ENCODE measurements at regions not wholly inside any gene's neighbourhood (a gene's known extent, or its start where the extent isn't known, plus 50 kb on each side); places are given as distances from the start of the nearest gene placed in this dataset.
A peak's percentile ranks its signal among the peaks of the same experiment; 100 is the strongest.

- Histone ChIP-seq H3K36me3 (ENCODE audit: control insufficient read depth in 3 of 3, insufficient read depth in 3 of 3, low read length in 3 of 3) (no peaks in the 10 kb centered on the region), H3K9me3 (ENCODE audit: control insufficient read depth in 3 of 3, low read length in 3 of 3) (no peaks in the 10 kb centered on the region), H3K27me3 (ENCODE audit: control insufficient read depth in 3 of 3, insufficient read depth in 3 of 3, low read length in 3 of 3) (no peaks in the 10 kb centered on the region), H3K9ac (ENCODE audit: low read depth in 1 of 3, low read length in 3 of 3) (no peak overlapping the region), H3K27ac (ENCODE audit: low read depth, low read length) (peak overlapping the region; percentile 9), H3K4me3 (ENCODE audit: low read length in 3 of 3) (no peak overlapping the region), H3K4me1 (ENCODE audit: control insufficient read depth in 3 of 3, insufficient read depth in 3 of 3, low read length in 3 of 3) (peaks cover 3 to 9% (median 4%) of the 10 kb centered on the region in 3 donors)
Observed at GRCh38 chr3:73786321-73786807, 161.6 kb upstream of the PDZRN3 start.

- no peak overlapping the region for H3K4me3 ChIP-seq (ENCODE audit: low read length in 3 of 3)
- H3K27ac ChIP-seq (ENCODE audit: low read depth, low read length), result peak overlapping the region; percentile 31
- no peaks in the 10 kb centered on the region for H3K36me3 ChIP-seq (ENCODE audit: control insufficient read depth in 3 of 3, insufficient read depth in 3 of 3, low read length in 3 of 3)
- H3K27me3 ChIP-seq (ENCODE audit: control insufficient read depth in 3 of 3, insufficient read depth in 3 of 3, low read length in 3 of 3), result no peaks in the 10 kb centered on the region
- H3K9me3 ChIP-seq (ENCODE audit: control insufficient read depth in 3 of 3, low read length in 3 of 3), result no peaks in the 10 kb centered on the region
- H3K9ac ChIP-seq (ENCODE audit: low read depth in 1 of 3, low read length in 3 of 3), result no peak overlapping the region
- H3K4me1 ChIP-seq (ENCODE audit: control insufficient read depth in 3 of 3, insufficient read depth in 3 of 3, low read length in 3 of 3), result peaks cover 3 to 12% (median 9%) of the 10 kb centered on the region in 3 donors
Observed at GRCh38 chr3:73784686-73785392, 160.1 kb upstream of the PDZRN3 start.

GRCh38 chr3:73783811-73784210, 159.1 kb upstream of the PDZRN3 start:
- no peaks in the 10 kb centered on the region for H3K36me3 ChIP-seq (ENCODE audit: control insufficient read depth in 3 of 3, insufficient read depth in 3 of 3, low read length in 3 of 3)
- H3K27ac ChIP-seq (ENCODE audit: low read depth, low read length), result no peak overlapping the region
- H3K27me3 ChIP-seq (ENCODE audit: control insufficient read depth in 3 of 3, insufficient read depth in 3 of 3, low read length in 3 of 3), result no peaks in the 10 kb centered on the region
- peaks cover 3 to 12% (median 9%) of the 10 kb centered on the region in 3 donors for H3K4me1 ChIP-seq (ENCODE audit: control insufficient read depth in 3 of 3, insufficient read depth in 3 of 3, low read length in 3 of 3)
- no peaks in the 10 kb centered on the region for H3K9me3 ChIP-seq (ENCODE audit: control insufficient read depth in 3 of 3, low read length in 3 of 3)
- no peak overlapping the region for H3K9ac ChIP-seq (ENCODE audit: low read depth in 1 of 3, low read length in 3 of 3)
- H3K4me3 ChIP-seq (ENCODE audit: low read length in 3 of 3), result no peak overlapping the region

- H3K9me3 ChIP-seq (ENCODE audit: control insufficient read depth in 3 of 3, low read length in 3 of 3), result no peaks in the 10 kb centered on the region
- no peak overlapping the region for H3K4me3 ChIP-seq (ENCODE audit: low read length in 3 of 3)
- H3K36me3 ChIP-seq (ENCODE audit: control insufficient read depth in 3 of 3, insufficient read depth in 3 of 3, low read length in 3 of 3), result no peaks in the 10 kb centered on the region
- H3K4me1 ChIP-seq (ENCODE audit: control insufficient read depth in 3 of 3, insufficient read depth in 3 of 3, low read length in 3 of 3), result peaks cover 3 to 9% (median 8%) of the 10 kb centered on the region in 3 donors
- H3K27ac ChIP-seq (ENCODE audit: low read depth, low read length), result no peak overlapping the region
- peak overlapping the region in 1 of 3 donors; percentile 40 for H3K9ac ChIP-seq (ENCODE audit: low read depth in 1 of 3, low read length in 3 of 3)
- no peaks in the 10 kb centered on the region for H3K27me3 ChIP-seq (ENCODE audit: control insufficient read depth in 3 of 3, insufficient read depth in 3 of 3, low read length in 3 of 3)
Observed at GRCh38 chr3:73781541-73781940, 156.8 kb upstream of the PDZRN3 start.

- Histone ChIP-seq H3K4me1 (ENCODE audit: control insufficient read depth in 3 of 3, insufficient read depth in 3 of 3, low read length in 3 of 3) (no peaks in the 10 kb centered on the region), H3K36me3 (ENCODE audit: control insufficient read depth in 3 of 3, insufficient read depth in 3 of 3, low read length in 3 of 3) (no peaks in the 10 kb centered on the region), H3K27me3 (ENCODE audit: control insufficient read depth in 3 of 3, insufficient read depth in 3 of 3, low read length in 3 of 3) (no peaks in the 10 kb centered on the region), H3K4me3 (ENCODE audit: low read length in 3 of 3) (no peak overlapping the region), H3K9ac (ENCODE audit: low read depth in 1 of 3, low read length in 3 of 3) (no peak overlapping the region), H3K27ac (ENCODE audit: low read depth, low read length) (no peak overlapping the region), H3K9me3 (ENCODE audit: control insufficient read depth in 3 of 3, low read length in 3 of 3) (no peaks in the 10 kb centered on the region)
Observed at GRCh38 chr3:73774645-73775044, 149.9 kb upstream of the PDZRN3 start.

- H3K36me3 ChIP-seq (ENCODE audit: control insufficient read depth in 3 of 3, insufficient read depth in 3 of 3, low read length in 3 of 3), result no peaks in the 10 kb centered on the region
- H3K4me3 ChIP-seq (ENCODE audit: low read length in 3 of 3), result no peak overlapping the region
- H3K27ac ChIP-seq (ENCODE audit: low read depth, low read length), result no peak overlapping the region
- H3K9ac ChIP-seq (ENCODE audit: low read depth in 1 of 3, low read length in 3 of 3), result no peak overlapping the region
- H3K4me1 ChIP-seq (ENCODE audit: control insufficient read depth in 3 of 3, insufficient read depth in 3 of 3, low read length in 3 of 3), result no peaks in the 10 kb centered on the region
- H3K27me3 ChIP-seq (ENCODE audit: control insufficient read depth in 3 of 3, insufficient read depth in 3 of 3, low read length in 3 of 3), result no peaks in the 10 kb centered on the region
- no peaks in the 10 kb centered on the region for H3K9me3 ChIP-seq (ENCODE audit: control insufficient read depth in 3 of 3, low read length in 3 of 3)
Observed at GRCh38 chr3:73773233-73773632, 148.5 kb upstream of the PDZRN3 start.

- peaks cover 0 to under 1% (median 0%) of the 10 kb centered on the region in 3 donors for H3K4me1 ChIP-seq (ENCODE audit: control insufficient read depth in 3 of 3, insufficient read depth in 3 of 3, low read length in 3 of 3)
- no peaks in the 10 kb centered on the region for H3K9me3 ChIP-seq (ENCODE audit: control insufficient read depth in 3 of 3, low read length in 3 of 3)
- H3K27me3 ChIP-seq (ENCODE audit: control insufficient read depth in 3 of 3, insufficient read depth in 3 of 3, low read length in 3 of 3), result no peaks in the 10 kb centered on the region
- no peak overlapping the region for H3K9ac ChIP-seq (ENCODE audit: low read depth in 1 of 3, low read length in 3 of 3)
- no peaks in the 10 kb centered on the region for H3K36me3 ChIP-seq (ENCODE audit: control insufficient read depth in 3 of 3, insufficient read depth in 3 of 3, low read length in 3 of 3)
- no peak overlapping the region for H3K4me3 ChIP-seq (ENCODE audit: low read length in 3 of 3)
- H3K27ac ChIP-seq (ENCODE audit: low read depth, low read length), result no peak overlapping the region
Observed at GRCh38 chr3:73772076-73772886, 147.5 kb upstream of the PDZRN3 start.

- H3K36me3 ChIP-seq (ENCODE audit: control insufficient read depth in 3 of 3, insufficient read depth in 3 of 3, low read length in 3 of 3), result no peaks in the 10 kb centered on the region
Observed at GRCh38 chr3:73768524-73769308, 144.0 kb upstream of the PDZRN3 start.

GRCh38 chr3:73766599-73767381, 142.0 kb upstream of the PDZRN3 start:
- Histone ChIP-seq H3K27ac (ENCODE audit: low read depth, low read length) (peak overlapping the region; percentile 57), H3K36me3 (ENCODE audit: control insufficient read depth in 3 of 3, insufficient read depth in 3 of 3, low read length in 3 of 3) (no peaks in the 10 kb centered on the region), H3K4me3 (ENCODE audit: low read length in 3 of 3) (peak overlapping the region; percentile 29 to 52 (median 40)), H3K9me3 (ENCODE audit: control insufficient read depth in 3 of 3, low read length in 3 of 3) (no peaks in the 10 kb centered on the region), H3K27me3 (ENCODE audit: control insufficient read depth in 3 of 3, insufficient read depth in 3 of 3, low read length in 3 of 3) (no peaks in the 10 kb centered on the region), H3K9ac (ENCODE audit: low read depth in 1 of 3, low read length in 3 of 3) (peak overlapping the region in 1 of 3 donors; percentile 19), H3K4me1 (ENCODE audit: control insufficient read depth in 3 of 3, insufficient read depth in 3 of 3, low read length in 3 of 3) (peaks cover 6 to 14% (median 7%) of the 10 kb centered on the region in 3 donors)

More at GRCh38 chr3:73768524-73769308, 144.0 kb upstream of the PDZRN3 start:
- no peaks in the 10 kb centered on the region for H3K9me3 ChIP-seq (ENCODE audit: control insufficient read depth in 3 of 3, low read length in 3 of 3)
- no peak overlapping the region for H3K9ac ChIP-seq (ENCODE audit: low read depth in 1 of 3, low read length in 3 of 3)
- no peak overlapping the region for H3K4me3 ChIP-seq (ENCODE audit: low read length in 3 of 3)
- no peaks in the 10 kb centered on the region for H3K27me3 ChIP-seq (ENCODE audit: control insufficient read depth in 3 of 3, insufficient read depth in 3 of 3, low read length in 3 of 3)
- no peak overlapping the region for H3K27ac ChIP-seq (ENCODE audit: low read depth, low read length)
- H3K4me1 ChIP-seq (ENCODE audit: control insufficient read depth in 3 of 3, insufficient read depth in 3 of 3, low read length in 3 of 3), result peaks cover 6 to 14% (median 7%) of the 10 kb centered on the region in 3 donors

Measured in skeletal muscle tissue (tissue), 3 donors.